ENCODE measurements at regions not wholly inside any gene's neighbourhood (a gene's known extent, or its start where the extent isn't known, plus 50 kb on each side); places are given as distances from the start of the nearest gene placed in this dataset.

- intact Hi-C loops (cut with micrococcal nuclease): no loop called here
- no peak for ATAC-seq
- Histone ChIP-seq H3K36me3 (ENCODE audit: control insufficient read depth in 2 of 3, insufficient read depth in 3 of 3, low read length in 3 of 3) (no peaks in the 10 kb centered on the region), H3K4me1 (ENCODE audit: control insufficient read depth in 2 of 2, insufficient read depth in 2 of 2, low read length in 2 of 2) (no peaks in the 10 kb centered on the region), H3K27me3 (ENCODE audit: control insufficient read depth in 2 of 2, insufficient read depth in 2 of 2, low read length in 2 of 2) (no peaks in the 10 kb centered on the region), H3K9me3 (ENCODE audit: control insufficient read depth in 2 of 3, low read length in 3 of 3) (no peaks in the 10 kb centered on the region), H3K4me3 (ENCODE audit: low read length) (no peak overlapping the region), H3K27ac (ENCODE audit: low read depth, low read length) (no peak overlapping the region)
- no peak for DNase-seq
- ChIA-PET CTCF (no interaction called here), POLR2A (no interaction called here)
- Mint-ChIP-seq H3K9me3 (peaks cover 0 to 4% (median under 1%) of the 10 kb centered on the region in 11 donors), H3K27me3 (peaks cover 17 to 47% (median 43%) of the 10 kb centered on the region in 5 donors), H3K27ac (no peak overlapping the region), H3K36me3 (peaks cover 0 to 1% (median 0%) of the 10 kb centered on the region in 5 donors), H3K4me3 (no peak overlapping the region), H3K4me1 (peaks cover 0 to 2% (median 0%) of the 10 kb centered on the region in 7 donors)
These were observed 91.6 kb downstream of the ACKR3 start for GRCh38 chr2:236661061-236661761.

GRCh38 chr2:236661762-236662110 is 92.1 kb downstream of the ACKR3 start:
- Mint-ChIP-seq H3K4me3 (no peak overlapping the region), H3K36me3 (peaks cover 0 to 4% (median 0%) of the 10 kb centered on the region in 5 donors), H3K4me1 (peaks cover 0 to 2% (median 0%) of the 10 kb centered on the region in 7 donors), H3K27ac (no peak overlapping the region), H3K27me3 (peaks cover 17 to 47% (median 43%) of the 10 kb centered on the region in 5 donors), H3K9me3 (peaks cover 0 to 8% (median 5%) of the 10 kb centered on the region in 11 donors)
- DNase-seq (no peak), ATAC-seq (no peak)
- H3K27me3 ChIP-seq (ENCODE audit: control insufficient read depth in 2 of 2, insufficient read depth in 2 of 2, low read length in 2 of 2): no peaks in the 10 kb centered on the region
- H3K4me3 ChIP-seq (ENCODE audit: low read length): no peak overlapping the region
- ChIA-PET POLR2A (no interaction called here), CTCF (no interaction called here)
- H3K9me3 ChIP-seq (ENCODE audit: control insufficient read depth in 2 of 3, low read length in 3 of 3): no peaks in the 10 kb centered on the region
- intact Hi-C loops (cut with micrococcal nuclease): no loop called here
- no peak overlapping the region for H3K27ac ChIP-seq (ENCODE audit: low read depth, low read length)
- H3K36me3 ChIP-seq (ENCODE audit: control insufficient read depth in 2 of 3, insufficient read depth in 3 of 3, low read length in 3 of 3): no peaks in the 10 kb centered on the region
- H3K4me1 ChIP-seq (ENCODE audit: control insufficient read depth in 2 of 2, insufficient read depth in 2 of 2, low read length in 2 of 2): no peaks in the 10 kb centered on the region

GRCh38 chr2:236662231-236663185 is 92.9 kb downstream of the ACKR3 start:
- H3K36me3 ChIP-seq (ENCODE audit: control insufficient read depth in 2 of 3, insufficient read depth in 3 of 3, low read length in 3 of 3): no peaks in the 10 kb centered on the region
- H3K9me3 ChIP-seq (ENCODE audit: control insufficient read depth in 2 of 3, low read length in 3 of 3): no peaks in the 10 kb centered on the region
- H3K27me3 ChIP-seq (ENCODE audit: control insufficient read depth in 2 of 2, insufficient read depth in 2 of 2, low read length in 2 of 2): no peaks in the 10 kb centered on the region
- CTCF ChIA-PET: no interaction called here
- no peak overlapping the region for H3K4me3 Mint-ChIP-seq
- no peak overlapping the region for H3K27ac ChIP-seq (ENCODE audit: low read depth, low read length)
- H3K4me3 ChIP-seq (ENCODE audit: low read length): no peak overlapping the region
- peaks cover 0 to 4% (median 0%) of the 10 kb centered on the region in 5 donors for H3K36me3 Mint-ChIP-seq
- peaks cover 0 to 2% (median 0%) of the 10 kb centered on the region in 7 donors for H3K4me1 Mint-ChIP-seq
- intact Hi-C loops (cut with micrococcal nuclease): no loop called here
- H3K4me1 ChIP-seq (ENCODE audit: control insufficient read depth in 2 of 2, insufficient read depth in 2 of 2, low read length in 2 of 2): no peaks in the 10 kb centered on the region
- POLR2A ChIA-PET: no interaction called here
- H3K27ac Mint-ChIP-seq: no peak overlapping the region
- peaks cover 12 to 42% (median 37%) of the 10 kb centered on the region in 5 donors for H3K27me3 Mint-ChIP-seq
- no peak for ATAC-seq
- DNase-seq: no peak
- peaks cover 0 to 8% (median 5%) of the 10 kb centered on the region in 11 donors for H3K9me3 Mint-ChIP-seq

GRCh38 chr2:236663287-236664101 is 93.9 kb downstream of the ACKR3 start:
- intact Hi-C loops (cut with micrococcal nuclease): no loop called here
- no peak for DNase-seq
- ChIA-PET POLR2A (no interaction called here), CTCF (no interaction called here)
- no peaks in the 10 kb centered on the region for H3K36me3 ChIP-seq (ENCODE audit: control insufficient read depth in 2 of 3, insufficient read depth in 3 of 3, low read length in 3 of 3)
- Mint-ChIP-seq H3K36me3 (peaks cover 0 to 4% (median 0%) of the 10 kb centered on the region in 5 donors), H3K4me1 (no peaks in the 10 kb centered on the region), H3K9me3 (peaks cover 0 to 8% (median 5%) of the 10 kb centered on the region in 11 donors), H3K4me3 (no peak overlapping the region), H3K27me3 (peaks cover 4 to 33% (median 30%) of the 10 kb centered on the region in 5 donors), H3K27ac (no peak overlapping the region)
- H3K27ac ChIP-seq (ENCODE audit: low read depth, low read length): no peak overlapping the region
- H3K4me1 ChIP-seq (ENCODE audit: control insufficient read depth in 2 of 2, insufficient read depth in 2 of 2, low read length in 2 of 2): no peaks in the 10 kb centered on the region
- H3K9me3 ChIP-seq (ENCODE audit: control insufficient read depth in 2 of 3, low read length in 3 of 3): no peaks in the 10 kb centered on the region
- H3K27me3 ChIP-seq (ENCODE audit: control insufficient read depth in 2 of 2, insufficient read depth in 2 of 2, low read length in 2 of 2): no peaks in the 10 kb centered on the region
- ATAC-seq: no peak
- H3K4me3 ChIP-seq (ENCODE audit: low read length): no peak overlapping the region

- Histone ChIP-seq H3K27me3 (ENCODE audit: control insufficient read depth in 2 of 2, insufficient read depth in 2 of 2, low read length in 2 of 2) (no peaks in the 10 kb centered on the region), H3K27ac (ENCODE audit: low read depth, low read length) (no peak overlapping the region), H3K4me1 (ENCODE audit: control insufficient read depth in 2 of 2, insufficient read depth in 2 of 2, low read length in 2 of 2) (no peaks in the 10 kb centered on the region), H3K4me3 (ENCODE audit: low read length) (no peak overlapping the region), H3K9me3 (ENCODE audit: control insufficient read depth in 2 of 3, low read length in 3 of 3) (no peaks in the 10 kb centered on the region), H3K36me3 (ENCODE audit: control insufficient read depth in 2 of 3, insufficient read depth in 3 of 3, low read length in 3 of 3) (no peaks in the 10 kb centered on the region)
- ChIA-PET CTCF (no interaction called here), POLR2A (no interaction called here)
- DNase-seq: no peak
- intact Hi-C loops (cut with micrococcal nuclease): no loop called here
- peaks cover 0 to 8% (median 5%) of the 10 kb centered on the region in 11 donors for H3K9me3 Mint-ChIP-seq
- no peak overlapping the region for H3K4me3 Mint-ChIP-seq
- peaks cover 4 to 30% (median 27%) of the 10 kb centered on the region in 5 donors for H3K27me3 Mint-ChIP-seq
- H3K36me3 Mint-ChIP-seq: peaks cover 0 to 4% (median 0%) of the 10 kb centered on the region in 5 donors
- H3K27ac Mint-ChIP-seq: no peak overlapping the region
- no peak for ATAC-seq
- no peaks in the 10 kb centered on the region for H3K4me1 Mint-ChIP-seq
These were observed 94.5 kb downstream of the ACKR3 start for GRCh38 chr2:236664136-236664535.

- no peak overlapping the region for H3K4me3 Mint-ChIP-seq
- peaks cover 0 to 4% (median 0%) of the 10 kb centered on the region in 5 donors for H3K36me3 Mint-ChIP-seq
- H3K27me3 ChIP-seq (ENCODE audit: control insufficient read depth in 2 of 2, insufficient read depth in 2 of 2, low read length in 2 of 2): no peaks in the 10 kb centered on the region
- DNase-seq: no peak
- no peak overlapping the region for H3K4me3 ChIP-seq (ENCODE audit: low read length)
- no peak overlapping the region for H3K27ac Mint-ChIP-seq
- CTCF ChIA-PET: no interaction called here
- intact Hi-C loops (cut with micrococcal nuclease): no loop called here
- no peaks in the 10 kb centered on the region for H3K4me1 ChIP-seq (ENCODE audit: control insufficient read depth in 2 of 2, insufficient read depth in 2 of 2, low read length in 2 of 2)
- no peaks in the 10 kb centered on the region for H3K36me3 ChIP-seq (ENCODE audit: control insufficient read depth in 2 of 3, insufficient read depth in 3 of 3, low read length in 3 of 3)
- no peak overlapping the region for H3K27ac ChIP-seq (ENCODE audit: low read depth, low read length)
- POLR2A ChIA-PET: no interaction called here
- H3K27me3 Mint-ChIP-seq: peaks cover 4 to 25% (median 22%) of the 10 kb centered on the region in 5 donors
- H3K4me1 Mint-ChIP-seq: no peaks in the 10 kb centered on the region
- no peak for ATAC-seq
- peaks cover 0 to 8% (median 5%) of the 10 kb centered on the region in 11 donors for H3K9me3 Mint-ChIP-seq
- no peaks in the 10 kb centered on the region for H3K9me3 ChIP-seq (ENCODE audit: control insufficient read depth in 2 of 3, low read length in 3 of 3)
These were observed 95.5 kb downstream of the ACKR3 start for GRCh38 chr2:236665101-236665500.
